HEK293T (cell line): ENCODE measurements at regions not wholly inside any gene's neighbourhood (a gene's known extent, or its start where the extent isn't known, plus 50 kb on each side); places are given as distances from the start of the nearest gene placed in this dataset.

Experiments
- CTCF ChIA-PET: fragments of 350-600 bp; formaldehyde crosslinking; extraction: SDS; loops from one replicate; lab custom pipeline; 2021; ENCODE audit warnings: antibody characterized with exemption, inconsistent platforms; lab: Yijun Ruan, JAX
- POLR2A ChIA-PET: fragments of 350-600 bp; formaldehyde crosslinking; extraction: SDS; loops from one replicate; lab custom pipeline; 2020; ENCODE audit warnings: antibody characterized with exemption, inconsistent platforms; lab: Yijun Ruan, JAX
- DNase-seq: peaks from one replicate; pipeline ENCODE4 v3.0.0; 2012; ENCODE audit warnings: mixed read lengths; ENCODE audit errors: extremely low spot score
- ARNT ChIP-seq: fragments of 450-650 bp; IDR thresholded peaks from 2 replicates; pipeline ENCODE4 v1.6.1; 2017; ENCODE audit warnings: mild to moderate bottlenecking
- BHLHE40 ChIP-seq: fragments of 450-650 bp; IDR thresholded peaks from 2 replicates; pipeline ENCODE4 v1.6.1; 2016; ENCODE audit warnings: mild to moderate bottlenecking, moderate library complexity, borderline replicate concordance
- CTBP1 ChIP-seq: fragments of 450-650 bp; IDR thresholded peaks from 2 replicates; pipeline ENCODE4 v1.6.1; 2016; ENCODE audit warnings: borderline replicate concordance
- ELF4 ChIP-seq: fragments of 450-650 bp; IDR thresholded peaks from 2 replicates; pipeline ENCODE4 v1.6.1; 2017; ENCODE audit warnings: antibody characterized with exemption
- FOXA1 ChIP-seq: fragments of 450-650 bp; IDR thresholded peaks from 2 replicates; pipeline ENCODE4 v1.6.1; 2016; ENCODE audit warnings: mild to moderate bottlenecking
- FOXK2 ChIP-seq: fragments of 450-650 bp; IDR thresholded peaks from 2 replicates; pipeline ENCODE4 v1.6.1; 2016; ENCODE audit warnings: mild to moderate bottlenecking
- FOXM1 ChIP-seq: fragments of 450-650 bp; IDR thresholded peaks from 2 replicates; pipeline ENCODE4 v1.6.1; 2017; ENCODE audit warnings: mild to moderate bottlenecking, borderline replicate concordance
- HDGF ChIP-seq: fragments of 450-650 bp; IDR thresholded peaks from 2 replicates; pipeline ENCODE4 v1.6.1; 2017; ENCODE audit warnings: antibody characterized with exemption, borderline replicate concordance
- L3MBTL2 ChIP-seq: fragments of 450-650 bp; conservative IDR thresholded peaks from 2 replicates; pipeline ENCODE4 v1.6.1; 2016; ENCODE audit warnings: mild to moderate bottlenecking
- LEF1 ChIP-seq: fragments of 450-650 bp; IDR thresholded peaks from 2 replicates; pipeline ENCODE4 v1.6.1; 2017; ENCODE audit warnings: mild to moderate bottlenecking, borderline replicate concordance
- NFRKB ChIP-seq: fragments of 450-650 bp; IDR thresholded peaks from 2 replicates; pipeline ENCODE4 v1.6.1; 2016; ENCODE audit warnings: mild to moderate bottlenecking, moderate library complexity
- SP1 ChIP-seq: fragments of 450-650 bp; IDR thresholded peaks from 2 replicates; pipeline ENCODE4 v1.6.1; 2017
- SUZ12 ChIP-seq: fragments of 450-650 bp; IDR thresholded peaks from 2 replicates; pipeline ENCODE4 v1.6.1; 2016; ENCODE audit warnings: mild to moderate bottlenecking
- TARDBP ChIP-seq: fragments of 450-650 bp; IDR thresholded peaks from 2 replicates; pipeline ENCODE4 v1.6.1; 2016
- ZNF384 ChIP-seq: fragments of 450-650 bp; IDR thresholded peaks from 2 replicates; pipeline ENCODE4 v1.6.1; 2016
- TF ChIP-seq, protein P1 (sequence below): fragments of 450-650 bp; IDR thresholded peaks from 2 replicates; pipeline ENCODE4 v1.6.1; 2016

GRCh38 chr5:82403724-82404123 lies 125.6 kb upstream of the RPS23 start:
- no peak for TF ChIP-seq HDGF
- TF ChIP-seq CTBP1 = no peak
- TF ChIP-seq ARNT = no peak
- no peak for TF ChIP-seq LEF1
- no peak for TF ChIP-seq BHLHE40
- TF ChIP-seq TARDBP = no peak
- no peak for TF ChIP-seq ELF4
- TF ChIP-seq SP1 = no peak
- TF ChIP-seq, protein P1, sequence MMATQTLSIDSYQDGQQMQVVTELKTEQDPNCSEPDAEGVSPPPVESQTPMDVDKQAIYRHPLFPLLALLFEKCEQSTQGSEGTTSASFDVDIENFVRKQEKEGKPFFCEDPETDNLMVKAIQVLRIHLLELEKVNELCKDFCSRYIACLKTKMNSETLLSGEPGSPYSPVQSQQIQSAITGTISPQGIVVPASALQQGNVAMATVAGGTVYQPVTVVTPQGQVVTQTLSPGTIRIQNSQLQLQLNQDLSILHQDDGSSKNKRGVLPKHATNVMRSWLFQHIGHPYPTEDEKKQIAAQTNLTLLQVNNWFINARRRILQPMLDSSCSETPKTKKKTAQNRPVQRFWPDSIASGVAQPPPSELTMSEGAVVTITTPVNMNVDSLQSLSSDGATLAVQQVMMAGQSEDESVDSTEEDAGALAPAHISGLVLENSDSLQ = no peak
- TF ChIP-seq NFRKB = no peak
- TF ChIP-seq L3MBTL2 = no peak
- no peak for TF ChIP-seq FOXA1
- TF ChIP-seq SUZ12 = no peak
- ChIA-PET CTCF (no interaction called here), POLR2A (no interaction called here)
- DNase-seq = no peak

DNA sequence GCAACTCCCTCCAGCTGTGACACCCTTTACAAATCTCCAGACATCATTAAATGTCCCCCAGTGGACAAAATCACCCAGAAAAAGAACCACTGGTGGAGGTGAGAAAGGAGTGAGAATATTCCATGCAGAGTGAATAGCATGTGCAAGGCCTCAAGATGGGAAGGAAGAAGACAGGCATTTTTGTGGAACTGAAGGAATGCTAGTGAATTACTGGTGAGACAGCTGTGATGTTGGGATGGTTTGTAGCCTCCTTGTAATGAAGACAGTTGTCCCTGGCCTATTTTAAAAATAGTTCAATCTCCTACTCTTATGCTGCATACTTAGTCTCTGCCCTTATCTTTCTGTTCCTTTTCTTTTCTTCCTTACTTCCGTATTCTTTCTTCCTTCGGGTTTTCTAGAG lies 124.9 kb upstream of the RPS23 start:
- CTCF ChIA-PET = no interaction called here
- POLR2A ChIA-PET = no interaction called here
- no peak for TF ChIP-seq ELF4
- TF ChIP-seq ARNT = no peak
- no peak for TF ChIP-seq LEF1
- no peak for TF ChIP-seq CTBP1
- TF ChIP-seq FOXA1 = no peak
- TF ChIP-seq NFRKB = no peak
- no peak for TF ChIP-seq FOXK2
- TF ChIP-seq ZNF384 = no peak
- TF ChIP-seq SP1 = no peak
- TF ChIP-seq FOXM1 = no peak
- no peak for TF ChIP-seq BHLHE40
- TF ChIP-seq, protein P1 = no peak
- no peak for DNase-seq

DNA sequence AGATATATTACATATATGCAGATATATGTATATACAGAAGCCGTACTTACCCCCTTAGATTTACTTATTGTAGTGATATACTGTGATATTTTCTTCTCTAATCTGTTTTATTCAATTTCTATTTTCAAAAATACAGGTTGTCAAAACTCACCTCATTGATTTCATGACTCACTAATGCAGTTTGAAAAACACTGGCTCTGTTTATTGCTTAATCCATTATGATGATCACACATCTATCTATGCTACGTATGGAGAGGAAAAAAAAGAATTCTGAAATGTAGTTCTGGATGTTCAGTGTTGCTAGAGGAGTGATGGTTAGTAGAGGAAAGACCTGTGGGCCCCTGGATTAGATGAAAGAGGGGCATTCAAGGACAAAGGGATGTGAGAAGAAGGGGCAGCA lies 121.0 kb upstream of the RPS23 start:
- no peak for DNase-seq
- ChIA-PET POLR2A (no interaction called here), CTCF (interaction anchor here (1.4 kb wide), 1 partner anchor 11 kb away, joined by 3 read pairs; no protein-coding TSS in a partner anchor)
- TF ChIP-seq SP1 = no peak
- no peak for TF ChIP-seq L3MBTL2

GRCh38 chr5:82397741-82398320 lies 119.7 kb upstream of the RPS23 start:
- POLR2A ChIA-PET = no interaction called here
- TF ChIP-seq FOXK2 (no peak), ARNT (no peak), LEF1 (no peak), TARDBP (no peak), SP1 (no peak), HDGF (no peak), ELF4 (no peak), NFRKB (no peak), ZNF384 (no peak), SUZ12 (no peak), CTBP1 (no peak), FOXA1 (no peak), BHLHE40 (no peak), L3MBTL2 (no peak), FOXM1 (no peak)
- TF ChIP-seq, protein P1 = no peak
- CTCF ChIA-PET = no interaction called here

GRCh38 chr5:82396871-82397514 lies 118.8 kb upstream of the RPS23 start:
- POLR2A ChIA-PET = no interaction called here
- peak; percentile 54 for DNase-seq
- CTCF ChIA-PET = interaction anchor here (1.4 kb wide), 1 partner anchor 9 kb away, joined by 4 read pairs; no protein-coding TSS in a partner anchor
- no peak for TF ChIP-seq FOXA1
- TF ChIP-seq TARDBP = no peak
- TF ChIP-seq ZNF384 = no peak
- TF ChIP-seq NFRKB = no peak

More at GRCh38 chr5:82397741-82398320, 119.7 kb upstream of the RPS23 start:
- DNase-seq = no peak

- CTCF ChIA-PET = interaction anchor here (0.9 to 1.4 kb wide), 2 partner anchors 8 to 25 kb away, joined by 3 to 4 read pairs; no protein-coding TSS in a partner anchor
- no peak for DNase-seq
- TF ChIP-seq SUZ12 = no peak
- TF ChIP-seq ZNF384 = no peak
- no peak for TF ChIP-seq SP1
- TF ChIP-seq LEF1 = no peak
- no peak for TF ChIP-seq FOXK2
- TF ChIP-seq TARDBP = no peak
- TF ChIP-seq NFRKB = no peak
- no peak for TF ChIP-seq HDGF
- TF ChIP-seq, protein P1 = no peak
- TF ChIP-seq ARNT = no peak
- no peak for TF ChIP-seq FOXA1
- TF ChIP-seq FOXM1 = no peak
- POLR2A ChIA-PET = no interaction called here
These were observed 118.2 kb upstream of the RPS23 start for GRCh38 chr5:82396396-82396795.
